ENCODE measurements at regions not wholly inside any gene's neighbourhood (a gene's known extent, or its start where the extent isn't known, plus 50 kb on each side); places are given as distances from the start of the nearest gene placed in this dataset.

DNA sequence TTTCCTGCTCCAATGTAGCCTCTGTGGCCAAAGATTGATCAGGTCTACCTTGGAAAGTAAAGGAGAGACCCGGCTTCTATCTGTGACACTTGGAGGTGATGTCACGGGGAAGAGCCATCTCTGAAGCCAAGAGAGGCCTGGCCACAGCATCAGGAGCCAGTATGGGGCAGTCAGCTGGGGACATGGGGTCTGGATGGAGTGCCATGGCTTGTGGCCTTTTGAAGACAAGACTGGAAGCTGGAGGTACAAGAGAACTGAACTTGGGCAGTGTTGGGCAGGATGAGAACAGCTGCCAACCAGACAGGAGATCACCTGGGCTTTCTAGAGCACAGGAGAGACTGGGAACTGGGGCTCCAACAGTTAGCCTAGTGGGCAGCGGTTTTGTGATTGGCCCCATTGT, 190.7 kb downstream of the TENT4A start:
- H3K36me3 Mint-ChIP-seq = no peaks in the 10 kb centered on the region
- no peak overlapping the region for H3K27ac Mint-ChIP-seq
- no peak for DNase-seq (ENCODE audit: low spot score in 2 of 2)

DNA sequence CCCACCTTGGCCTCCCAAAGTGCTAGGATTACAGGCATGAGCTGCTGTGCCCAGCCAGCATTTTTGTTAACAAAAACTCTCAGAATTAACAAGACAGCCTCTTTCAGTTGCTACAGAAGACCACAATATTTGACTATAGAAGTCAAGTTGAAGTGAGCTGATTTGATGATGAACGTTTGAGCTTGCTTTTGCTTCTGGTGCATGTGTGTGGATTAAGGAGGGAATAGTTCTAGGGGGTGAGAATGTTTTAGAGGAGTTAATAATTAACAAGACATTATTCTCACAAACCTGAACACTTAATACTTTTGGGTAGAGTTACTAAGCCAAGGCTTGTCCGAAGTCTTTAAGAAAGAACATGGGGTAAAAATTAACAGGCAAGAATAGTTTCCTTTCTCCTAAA, 191.6 kb downstream of the TENT4A start:
- H3K9me3 Mint-ChIP-seq = no peaks in the 10 kb centered on the region
- no peaks in the 10 kb centered on the region for H3K27me3 Mint-ChIP-seq
- H3K4me3 Mint-ChIP-seq = no peak overlapping the region
- H3K27ac Mint-ChIP-seq = no peak overlapping the region
- no peaks in the 10 kb centered on the region for H3K36me3 Mint-ChIP-seq
- DNase-seq (ENCODE audit: low spot score in 2 of 2) = no peak
- no peak for ATAC-seq (ENCODE audit: low read depth)
- H3K4me1 Mint-ChIP-seq = no peaks in the 10 kb centered on the region

More for the DNA sequence above, 190.7 kb downstream of the TENT4A start:
- no peak for ATAC-seq (ENCODE audit: low read depth)
- Mint-ChIP-seq H3K27me3 (no peaks in the 10 kb centered on the region), H3K4me1 (no peaks in the 10 kb centered on the region), H3K9me3 (no peaks in the 10 kb centered on the region), H3K4me3 (no peak overlapping the region)

DNA sequence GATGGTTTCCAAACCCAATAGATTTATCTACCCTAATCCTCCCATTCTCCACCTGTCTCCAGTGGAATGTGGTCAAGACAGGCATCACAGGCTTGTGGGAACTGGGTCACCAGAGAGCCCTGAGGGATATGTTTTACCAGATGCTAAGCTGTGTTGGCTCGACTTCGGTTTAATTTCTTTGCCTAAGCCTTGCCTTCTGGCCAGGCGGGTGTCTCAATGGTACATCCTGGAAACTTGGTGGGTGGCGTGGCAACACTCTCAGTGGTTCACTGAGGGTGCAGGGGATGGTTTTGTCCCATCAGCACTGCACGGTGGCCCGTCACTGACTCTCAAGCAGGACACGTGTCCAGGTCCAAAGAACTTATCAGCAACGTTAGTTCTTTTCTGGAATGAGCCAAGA, 192.2 kb downstream of the TENT4A start:
- ATAC-seq (ENCODE audit: low read depth) (no peak), DNase-seq (ENCODE audit: low spot score in 2 of 2) (no peak)
- H3K36me3 Mint-ChIP-seq = no peaks in the 10 kb centered on the region
- H3K27ac Mint-ChIP-seq = no peak overlapping the region
- H3K4me1 Mint-ChIP-seq = no peaks in the 10 kb centered on the region
- H3K4me3 Mint-ChIP-seq = no peak overlapping the region
- no peaks in the 10 kb centered on the region for H3K27me3 Mint-ChIP-seq
- H3K9me3 Mint-ChIP-seq = no peaks in the 10 kb centered on the region

DNA sequence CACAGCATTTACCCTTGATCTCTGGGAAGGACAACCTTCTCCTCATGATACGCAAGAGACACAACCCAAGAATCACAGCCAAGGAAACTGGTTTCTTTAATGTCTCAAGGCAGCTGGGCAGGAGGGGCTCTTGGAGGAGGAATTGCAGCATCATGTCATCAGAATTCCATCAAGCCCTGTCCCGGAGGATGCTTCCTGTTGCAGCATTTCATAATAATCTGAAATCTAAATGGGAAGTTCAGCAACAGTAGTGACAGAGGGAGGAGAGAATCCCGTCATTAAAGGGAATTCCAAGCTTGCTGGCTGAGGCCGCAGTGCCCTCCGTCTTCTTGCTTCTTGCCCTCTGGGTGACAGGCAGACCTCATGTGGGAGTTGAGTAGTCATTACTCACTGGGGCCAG, 192.7 kb downstream of the TENT4A start:
- Mint-ChIP-seq H3K27me3 (no peaks in the 10 kb centered on the region), H3K36me3 (no peaks in the 10 kb centered on the region), H3K4me1 (no peaks in the 10 kb centered on the region), H3K27ac (no peak overlapping the region), H3K9me3 (no peaks in the 10 kb centered on the region), H3K4me3 (no peak overlapping the region)
- DNase-seq (ENCODE audit: low spot score in 2 of 2) = no peak
- ATAC-seq (ENCODE audit: low read depth) = no peak

DNA sequence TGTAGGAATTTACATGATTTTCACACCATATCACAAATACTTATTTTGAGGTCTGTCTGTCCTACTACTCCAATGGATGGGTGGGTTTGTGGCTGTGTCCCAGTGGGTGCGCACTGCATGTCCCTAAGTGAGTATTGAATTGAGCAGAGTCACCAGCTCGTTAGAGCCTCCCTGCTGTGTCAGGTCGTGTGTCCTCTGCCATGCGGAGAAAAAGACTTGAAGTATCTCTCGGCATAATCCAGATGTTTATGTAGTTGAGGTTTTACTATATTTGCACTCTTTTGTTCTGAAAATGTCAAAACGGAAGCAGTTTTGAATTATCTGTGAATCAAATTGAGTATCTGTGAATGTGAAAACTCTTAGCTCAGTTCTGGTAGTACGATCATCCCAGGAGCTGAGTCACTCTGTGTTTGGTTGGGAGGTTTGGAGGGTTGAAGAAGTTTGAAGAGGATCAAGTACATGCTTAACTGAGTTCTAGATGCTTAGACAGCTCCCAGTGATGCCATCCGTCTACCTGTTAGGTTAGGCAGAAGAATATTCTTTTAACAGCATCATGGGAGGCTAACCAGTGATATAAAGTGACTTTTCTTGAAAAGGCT, 194.2 kb downstream of the TENT4A start:
- Mint-ChIP-seq H3K4me3 (no peak overlapping the region), H3K27ac (no peak overlapping the region)

DNA sequence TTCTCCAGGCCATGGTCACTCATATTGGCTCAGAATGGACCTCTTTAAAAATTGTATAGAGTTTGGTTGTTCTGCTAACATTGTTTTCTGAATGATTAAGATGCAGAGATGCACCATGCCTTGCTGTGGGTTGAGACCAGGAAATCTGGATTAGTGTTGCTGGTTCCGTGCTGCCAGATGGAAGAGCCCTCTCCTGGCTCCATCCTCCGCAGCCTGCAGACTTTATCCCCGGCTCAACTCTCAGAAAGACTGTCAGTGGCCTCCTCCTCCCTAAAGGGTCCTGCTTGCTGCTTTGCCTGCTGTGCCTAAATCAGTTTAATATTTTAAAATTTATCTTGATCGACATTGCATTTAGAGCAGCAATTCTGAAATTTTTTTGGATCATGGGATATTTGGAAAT, 196.7 kb downstream of the TENT4A start:
- H3K27me3 Mint-ChIP-seq = peaks cover 1% of the 10 kb centered on the region

More for the DNA sequence above, 194.2 kb downstream of the TENT4A start:
- DNase-seq (ENCODE audit: low spot score in 2 of 2) (no peak), ATAC-seq (ENCODE audit: low read depth) (no peak)
- no peaks in the 10 kb centered on the region for H3K36me3 Mint-ChIP-seq
- H3K4me1 Mint-ChIP-seq = no peaks in the 10 kb centered on the region
- H3K9me3 Mint-ChIP-seq = no peaks in the 10 kb centered on the region
- no peaks in the 10 kb centered on the region for H3K27me3 Mint-ChIP-seq

DNA sequence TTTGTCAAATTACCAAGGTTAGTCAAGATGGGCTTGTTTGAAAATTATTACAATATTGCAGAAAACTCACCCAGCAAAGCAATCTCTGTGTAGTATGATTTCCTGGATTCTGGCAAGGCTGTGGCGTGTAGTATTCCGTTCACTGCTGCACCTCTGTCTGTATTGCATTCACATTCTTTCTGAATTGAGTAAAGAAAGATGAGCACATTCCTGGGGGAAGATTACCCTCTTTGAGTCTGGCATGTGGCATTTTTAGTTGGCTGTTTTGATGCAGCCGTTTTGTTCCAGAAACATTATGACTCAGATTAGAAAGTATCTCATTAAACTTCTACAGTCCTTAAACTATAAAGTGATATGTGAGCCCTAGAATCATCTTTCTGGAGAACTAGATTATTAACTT, 197.7 kb downstream of the TENT4A start:
- Mint-ChIP-seq H3K9me3 (no peaks in the 10 kb centered on the region), H3K27ac (no peak overlapping the region), H3K4me1 (no peaks in the 10 kb centered on the region), H3K4me3 (no peak overlapping the region), H3K27me3 (peaks cover 1% of the 10 kb centered on the region), H3K36me3 (no peaks in the 10 kb centered on the region)
- DNase-seq (ENCODE audit: low spot score in 2 of 2) = no peak
- ATAC-seq (ENCODE audit: low read depth) = no peak

More for the DNA sequence above, 196.7 kb downstream of the TENT4A start:
- ATAC-seq (ENCODE audit: low read depth) = no peak
- H3K27ac Mint-ChIP-seq = no peak overlapping the region
- H3K9me3 Mint-ChIP-seq = no peaks in the 10 kb centered on the region
- no peaks in the 10 kb centered on the region for H3K36me3 Mint-ChIP-seq
- DNase-seq (ENCODE audit: low spot score in 2 of 2) = no peak
- H3K4me1 Mint-ChIP-seq = no peaks in the 10 kb centered on the region
- no peak overlapping the region for H3K4me3 Mint-ChIP-seq

DNA sequence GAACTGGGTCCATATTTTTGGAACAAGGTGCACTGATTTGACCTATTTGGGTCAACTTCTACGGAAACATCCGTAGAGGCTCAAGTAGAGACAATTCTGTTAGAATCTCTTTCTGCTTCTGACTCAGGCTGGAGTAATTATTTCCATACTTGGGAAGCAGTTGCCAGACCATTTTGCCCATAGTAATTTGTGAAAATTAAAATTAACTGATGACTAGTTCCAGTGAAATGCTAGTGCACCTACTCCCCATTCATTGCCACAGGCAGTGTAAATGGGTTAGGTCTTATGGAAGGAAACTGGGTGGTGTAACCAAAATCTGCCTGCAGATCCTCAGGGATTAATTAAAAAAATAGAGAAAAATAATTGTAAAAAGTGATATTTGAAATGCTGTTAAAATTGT, 201.1 kb downstream of the TENT4A start:
- H3K36me3 Mint-ChIP-seq = no peaks in the 10 kb centered on the region
- H3K9me3 Mint-ChIP-seq = peaks cover 7% of the 10 kb centered on the region
- no peak for ATAC-seq (ENCODE audit: low read depth)
- H3K4me1 Mint-ChIP-seq = no peaks in the 10 kb centered on the region
- no peak overlapping the region for H3K4me3 Mint-ChIP-seq
- peaks cover 1% of the 10 kb centered on the region for H3K27me3 Mint-ChIP-seq
- no peak for DNase-seq (ENCODE audit: low spot score in 2 of 2)
- H3K27ac Mint-ChIP-seq = no peak overlapping the region

DNA sequence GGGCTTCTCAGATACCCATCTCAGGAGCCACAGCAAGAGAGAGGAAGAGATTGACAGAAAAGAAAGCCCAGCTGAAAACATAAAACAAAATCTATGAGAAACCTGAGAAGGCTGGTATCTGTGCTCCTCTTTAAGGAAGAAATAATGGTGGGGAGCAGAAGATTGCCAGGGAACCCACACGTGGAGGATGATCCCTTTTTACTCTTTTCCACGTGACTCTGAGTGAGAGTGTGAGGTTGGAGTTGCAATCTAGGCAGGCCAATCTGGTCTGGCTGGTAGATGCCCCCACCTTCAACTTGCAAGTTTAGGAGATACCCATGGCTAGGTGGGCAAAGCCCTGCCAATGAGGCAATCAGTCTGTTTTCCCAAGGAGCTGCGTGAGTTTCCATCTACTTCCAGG, 202.3 kb downstream of the TENT4A start:
- Mint-ChIP-seq H3K27ac (no peak overlapping the region), H3K27me3 (peaks cover 1% of the 10 kb centered on the region), H3K36me3 (no peaks in the 10 kb centered on the region), H3K4me3 (no peak overlapping the region), H3K9me3 (peaks cover 9% of the 10 kb centered on the region), H3K4me1 (no peaks in the 10 kb centered on the region)
- no peak for ATAC-seq (ENCODE audit: low read depth)
- no peak for DNase-seq (ENCODE audit: low spot score in 2 of 2)

DNA sequence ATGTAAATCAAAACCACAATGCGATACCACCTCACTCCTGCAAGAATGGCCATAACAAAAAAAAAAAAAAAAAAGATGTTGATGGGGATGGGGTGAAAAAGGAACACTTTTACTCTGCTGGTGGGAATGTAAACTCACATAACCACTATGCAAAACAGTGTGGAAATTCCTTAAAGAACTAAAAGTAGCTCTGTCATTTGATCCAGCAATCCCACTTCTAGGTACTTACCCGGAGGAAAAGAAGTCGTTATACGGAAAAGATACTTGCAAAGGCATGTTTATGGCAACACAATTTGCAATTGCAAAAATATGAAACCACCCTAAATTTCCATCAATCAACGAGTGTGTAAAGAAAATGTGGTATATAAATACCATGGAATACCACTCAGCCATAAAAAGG, 205.0 kb downstream of the TENT4A start:
- peaks cover 14% of the 10 kb centered on the region for H3K9me3 Mint-ChIP-seq
- no peak for DNase-seq (ENCODE audit: low spot score in 2 of 2)

DNA sequence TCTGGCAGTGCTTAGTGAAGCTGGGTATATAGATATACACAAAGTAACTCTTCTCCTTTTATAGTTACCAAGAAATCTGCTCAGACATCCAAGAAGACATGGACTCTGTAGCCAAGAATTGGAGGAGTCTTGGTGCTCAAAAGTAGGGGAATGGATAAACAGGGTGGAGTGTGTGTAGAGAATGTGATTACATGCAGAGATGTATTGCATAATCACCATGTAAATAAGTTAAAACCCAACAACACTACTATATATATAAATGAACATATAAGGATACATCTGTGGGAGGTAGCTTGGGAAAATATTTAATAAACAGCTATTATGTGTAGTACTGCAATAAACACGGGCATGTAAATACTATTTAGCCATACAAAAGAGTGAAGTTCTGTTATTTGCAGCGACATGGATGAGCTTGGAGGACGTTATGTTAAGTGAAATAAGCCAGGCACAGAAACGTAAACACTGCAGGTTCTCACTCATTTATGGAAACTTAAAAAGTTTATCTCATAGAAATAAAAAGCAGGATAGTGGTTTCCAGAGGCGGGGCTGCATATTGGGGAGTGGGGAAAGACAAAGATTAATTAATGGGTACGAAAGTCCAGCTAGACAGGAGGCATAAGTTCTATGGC, 207.5 kb downstream of the TENT4A start:
- ATAC-seq (ENCODE audit: low read depth) (no peak), DNase-seq (ENCODE audit: low spot score in 2 of 2) (no peak)
- Mint-ChIP-seq H3K36me3 (no peaks in the 10 kb centered on the region), H3K4me1 (no peaks in the 10 kb centered on the region), H3K27me3 (no peaks in the 10 kb centered on the region), H3K27ac (no peak overlapping the region), H3K4me3 (no peak overlapping the region), H3K9me3 (peaks cover 14% of the 10 kb centered on the region)

More for the DNA sequence above, 205.0 kb downstream of the TENT4A start:
- Mint-ChIP-seq H3K4me3 (no peak overlapping the region), H3K27me3 (peaks cover 1% of the 10 kb centered on the region), H3K36me3 (no peaks in the 10 kb centered on the region), H3K4me1 (no peaks in the 10 kb centered on the region), H3K27ac (no peak overlapping the region)
- ATAC-seq (ENCODE audit: low read depth) = no peak

DNA sequence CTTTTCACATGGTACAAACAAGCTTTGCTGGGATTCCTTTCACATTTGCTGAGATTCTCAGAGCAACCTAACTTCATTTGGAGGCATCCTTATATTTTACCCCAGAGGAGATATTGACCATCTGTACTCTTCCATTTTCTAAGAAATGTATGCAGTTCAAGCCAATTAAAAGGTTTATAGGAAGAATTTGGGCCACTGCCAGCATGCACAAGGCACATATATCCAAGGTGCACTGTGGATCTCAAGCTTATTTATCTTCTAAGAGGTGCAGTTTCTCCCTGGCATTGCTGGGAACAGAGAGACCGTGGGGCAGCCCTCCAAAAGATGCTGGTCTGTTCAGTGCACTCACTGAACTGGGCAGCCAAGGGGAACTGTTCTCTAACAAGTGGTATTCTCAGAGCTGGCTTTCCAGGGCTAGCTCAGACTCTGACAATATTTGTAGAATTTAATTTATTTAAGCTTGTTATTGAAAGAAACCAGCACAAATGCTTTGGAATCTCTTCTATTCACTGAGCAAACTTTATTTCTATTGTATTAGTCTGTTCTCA, 213.3 kb downstream of the TENT4A start:
- peaks cover 5% of the 10 kb centered on the region for H3K9me3 Mint-ChIP-seq
- H3K4me3 Mint-ChIP-seq = no peak overlapping the region
- DNase-seq (ENCODE audit: low spot score in 2 of 2) = no peak
- no peaks in the 10 kb centered on the region for H3K36me3 Mint-ChIP-seq
- no peaks in the 10 kb centered on the region for H3K4me1 Mint-ChIP-seq
- no peaks in the 10 kb centered on the region for H3K27me3 Mint-ChIP-seq
- no peak overlapping the region for H3K27ac Mint-ChIP-seq
- ATAC-seq (ENCODE audit: low read depth) = no peak

DNA sequence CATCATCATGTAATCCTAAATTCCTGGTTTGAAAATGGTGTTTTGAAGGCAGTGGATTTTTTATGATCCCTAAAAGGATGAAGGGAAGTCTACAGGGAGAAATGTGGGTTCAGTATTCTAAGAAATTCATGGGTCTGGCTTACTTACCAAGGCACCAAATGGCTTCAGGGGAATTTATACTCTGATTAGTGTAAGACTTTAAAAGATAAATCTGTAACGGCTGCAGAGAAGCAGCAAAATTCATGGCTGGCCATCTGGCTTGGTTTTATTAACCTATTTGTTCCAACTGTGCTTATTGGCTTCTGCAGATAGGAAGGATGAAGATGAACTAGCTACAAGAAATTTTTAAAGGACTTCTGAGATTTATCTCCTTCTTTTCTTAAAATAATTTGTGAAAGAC, 222.8 kb downstream of the TENT4A start:
- ATAC-seq (ENCODE audit: low read depth) = no peak
- no peaks in the 10 kb centered on the region for H3K4me1 Mint-ChIP-seq
- no peak overlapping the region for H3K4me3 Mint-ChIP-seq

DNA sequence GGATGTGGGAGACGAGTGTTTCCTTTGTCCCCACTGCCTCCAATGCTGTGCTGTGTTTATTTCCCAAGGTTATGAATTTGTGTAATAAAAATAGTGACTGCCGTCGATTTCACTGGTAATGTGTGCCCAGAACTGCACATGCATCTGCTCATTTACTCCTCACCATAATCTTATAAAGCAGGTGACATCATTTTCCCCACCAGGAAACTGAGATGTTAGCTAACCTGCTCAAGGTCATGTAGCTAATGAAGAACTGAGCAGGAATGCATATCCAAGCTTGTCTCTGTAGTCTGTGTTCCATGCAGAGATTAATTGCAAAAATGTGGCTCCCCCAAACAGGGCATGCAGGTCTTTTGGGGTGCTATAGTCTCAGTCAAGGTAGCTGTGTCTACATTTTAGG, 224.4 kb downstream of the TENT4A start:
- DNase-seq (ENCODE audit: low spot score in 2 of 2) (no peak), ATAC-seq (ENCODE audit: low read depth) (no peak)
- Mint-ChIP-seq H3K27ac (no peak overlapping the region), H3K27me3 (peaks cover 12% of the 10 kb centered on the region), H3K36me3 (no peaks in the 10 kb centered on the region), H3K4me3 (no peak overlapping the region), H3K4me1 (no peaks in the 10 kb centered on the region), H3K9me3 (no peaks in the 10 kb centered on the region)

More for the DNA sequence above, 222.8 kb downstream of the TENT4A start:
- H3K27ac Mint-ChIP-seq = no peak overlapping the region
- no peaks in the 10 kb centered on the region for H3K9me3 Mint-ChIP-seq
- H3K36me3 Mint-ChIP-seq = no peaks in the 10 kb centered on the region
- no peak for DNase-seq (ENCODE audit: low spot score in 2 of 2)
- peaks cover 12% of the 10 kb centered on the region for H3K27me3 Mint-ChIP-seq

DNA sequence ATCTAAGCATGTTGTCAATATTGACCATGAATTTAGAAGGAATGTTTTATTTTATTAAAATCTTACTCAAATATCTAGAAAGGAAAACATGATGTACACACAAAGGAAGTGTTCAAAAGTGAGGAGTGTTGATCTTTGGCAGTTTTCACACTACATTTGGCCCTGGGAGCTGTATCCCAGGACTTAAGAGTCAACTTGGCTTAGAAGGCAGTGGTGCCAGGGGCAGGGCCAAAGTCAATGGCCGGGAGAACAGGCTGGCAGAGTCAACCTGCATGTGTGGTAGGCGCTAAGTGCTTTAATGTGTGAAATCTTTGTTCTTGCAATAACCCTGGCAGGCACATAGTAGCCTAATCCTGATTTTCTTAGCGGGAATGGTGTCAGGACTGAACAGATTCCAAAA, 228.4 kb downstream of the TENT4A start:
- no peaks in the 10 kb centered on the region for H3K9me3 Mint-ChIP-seq
- H3K27ac Mint-ChIP-seq = no peak overlapping the region
- H3K4me3 Mint-ChIP-seq = no peak overlapping the region
- no peaks in the 10 kb centered on the region for H3K36me3 Mint-ChIP-seq
- peaks cover 5% of the 10 kb centered on the region for H3K27me3 Mint-ChIP-seq
- ATAC-seq (ENCODE audit: low read depth) (no peak), DNase-seq (ENCODE audit: low spot score in 2 of 2) (no peak)
- no peaks in the 10 kb centered on the region for H3K4me1 Mint-ChIP-seq
